ENCODE measurements at regions not wholly inside any gene's neighbourhood (a gene's known extent, or its start where the extent isn't known, plus 50 kb on each side); places are given as distances from the start of the nearest gene placed in this dataset.

DNA sequence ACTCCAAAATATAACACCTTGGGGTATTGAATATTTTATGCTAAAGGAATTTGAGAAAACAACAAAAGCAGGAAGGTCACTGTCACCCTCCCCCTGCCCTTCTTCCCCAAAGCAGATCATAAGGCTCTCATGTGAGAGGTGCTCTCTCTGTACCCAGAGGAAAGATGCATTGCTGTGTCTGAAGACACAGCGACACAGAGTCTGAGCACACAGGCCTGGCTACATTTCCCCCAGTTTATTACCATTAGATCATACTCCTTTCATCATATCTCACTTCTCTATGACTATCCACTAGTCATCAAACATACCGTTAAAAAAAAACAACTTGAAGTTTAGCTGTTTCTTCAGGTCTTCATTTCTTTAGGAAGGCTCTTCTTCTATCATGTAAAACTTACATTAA, 127.1 kb downstream of the PPIAL4G start:
- TF ChIP-seq, protein P1, sequence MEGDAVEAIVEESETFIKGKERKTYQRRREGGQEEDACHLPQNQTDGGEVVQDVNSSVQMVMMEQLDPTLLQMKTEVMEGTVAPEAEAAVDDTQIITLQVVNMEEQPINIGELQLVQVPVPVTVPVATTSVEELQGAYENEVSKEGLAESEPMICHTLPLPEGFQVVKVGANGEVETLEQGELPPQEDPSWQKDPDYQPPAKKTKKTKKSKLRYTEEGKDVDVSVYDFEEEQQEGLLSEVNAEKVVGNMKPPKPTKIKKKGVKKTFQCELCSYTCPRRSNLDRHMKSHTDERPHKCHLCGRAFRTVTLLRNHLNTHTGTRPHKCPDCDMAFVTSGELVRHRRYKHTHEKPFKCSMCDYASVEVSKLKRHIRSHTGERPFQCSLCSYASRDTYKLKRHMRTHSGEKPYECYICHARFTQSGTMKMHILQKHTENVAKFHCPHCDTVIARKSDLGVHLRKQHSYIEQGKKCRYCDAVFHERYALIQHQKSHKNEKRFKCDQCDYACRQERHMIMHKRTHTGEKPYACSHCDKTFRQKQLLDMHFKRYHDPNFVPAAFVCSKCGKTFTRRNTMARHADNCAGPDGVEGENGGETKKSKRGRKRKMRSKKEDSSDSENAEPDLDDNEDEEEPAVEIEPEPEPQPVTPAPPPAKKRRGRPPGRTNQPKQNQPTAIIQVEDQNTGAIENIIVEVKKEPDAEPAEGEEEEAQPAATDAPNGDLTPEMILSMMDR (IDR thresholded peaks at IDR 0.05): no peak
- Histone ChIP-seq H3K27ac (no peak overlapping the region), H3K4me1 (no peaks in the 10 kb centered on the region), H3K4me3 (no peak overlapping the region), H3K27me3 (no peaks in the 10 kb centered on the region), H3K9me3 (no peaks in the 10 kb centered on the region), H3K36me3 (no peaks in the 10 kb centered on the region)
- DNase-seq (ENCODE audit: low spot score in 2 of 2): no peak
- intact Hi-C loops (cut with DNase I): no loop called here

DNA sequence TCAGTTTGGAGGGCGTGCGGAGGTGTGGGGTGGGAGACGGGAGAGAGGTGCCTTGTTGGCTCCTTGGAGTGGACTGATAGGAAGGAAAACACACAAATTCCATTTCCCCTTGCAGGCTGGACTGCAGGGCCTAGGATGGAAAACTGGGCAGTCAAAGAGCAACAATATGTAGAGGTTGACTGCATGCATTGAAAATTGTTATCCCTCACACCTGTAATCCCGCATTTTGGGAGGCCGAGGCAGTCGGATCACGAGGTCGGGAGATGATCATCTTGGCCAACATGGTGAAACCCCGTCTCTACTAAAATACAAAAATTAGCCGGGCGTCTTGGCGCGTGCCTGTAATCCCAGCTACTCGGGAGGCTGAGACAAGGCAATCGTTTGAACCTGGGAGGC, 128.2 kb downstream of the PPIAL4G start:
- Histone ChIP-seq H3K4me1 (no peaks in the 10 kb centered on the region), H3K27ac (no peak overlapping the region), H3K4me3 (no peak overlapping the region), H3K27me3 (no peaks in the 10 kb centered on the region), H3K36me3 (no peaks in the 10 kb centered on the region), H3K9me3 (no peaks in the 10 kb centered on the region)
- intact Hi-C loops (cut with DNase I): no loop called here
- no peak for DNase-seq (ENCODE audit: low spot score in 2 of 2)
- TF ChIP-seq, protein P1 (IDR thresholded peaks at IDR 0.05): no peak

DNA sequence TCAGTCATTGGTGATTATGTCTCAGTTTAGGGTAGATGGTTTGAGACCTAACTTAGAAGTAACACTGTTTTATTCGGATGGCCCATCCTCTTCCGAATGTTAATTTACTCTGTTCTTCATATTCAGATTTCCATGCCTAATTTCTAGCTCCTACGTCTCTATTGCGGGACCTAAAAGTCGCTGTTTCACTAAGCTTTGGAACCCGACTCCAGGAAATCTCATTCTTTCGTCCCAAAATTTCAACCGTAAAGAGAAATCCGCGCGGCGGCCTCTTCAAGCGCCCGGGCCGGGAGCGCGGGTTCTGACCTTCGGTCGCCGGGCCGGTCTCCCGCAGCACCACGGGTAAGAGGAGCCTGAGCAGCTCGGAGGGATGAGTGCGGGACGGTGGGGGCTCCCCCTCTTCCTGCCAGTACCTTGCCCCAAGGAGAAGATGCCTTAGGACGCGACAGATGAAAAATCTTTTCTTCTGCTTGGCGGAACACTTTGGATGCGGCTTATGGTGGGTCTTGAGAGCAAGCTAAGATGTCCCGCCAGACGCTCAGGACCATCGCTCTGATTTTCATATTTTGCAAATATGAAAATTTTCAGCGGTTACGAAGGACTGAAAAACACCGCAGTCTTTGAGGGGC, 128.7 kb downstream of the PPIAL4G start:
- Histone ChIP-seq H3K27me3 (no peaks in the 10 kb centered on the region), H3K27ac (no peak overlapping the region), H3K4me1 (no peaks in the 10 kb centered on the region), H3K4me3 (no peak overlapping the region), H3K9me3 (no peaks in the 10 kb centered on the region), H3K36me3 (no peaks in the 10 kb centered on the region)
- no peak for DNase-seq (ENCODE audit: low spot score in 2 of 2)
- TF ChIP-seq, protein P1 (IDR thresholded peaks at IDR 0.05): no peak
- intact Hi-C loops (cut with DNase I): no loop called here

DNA sequence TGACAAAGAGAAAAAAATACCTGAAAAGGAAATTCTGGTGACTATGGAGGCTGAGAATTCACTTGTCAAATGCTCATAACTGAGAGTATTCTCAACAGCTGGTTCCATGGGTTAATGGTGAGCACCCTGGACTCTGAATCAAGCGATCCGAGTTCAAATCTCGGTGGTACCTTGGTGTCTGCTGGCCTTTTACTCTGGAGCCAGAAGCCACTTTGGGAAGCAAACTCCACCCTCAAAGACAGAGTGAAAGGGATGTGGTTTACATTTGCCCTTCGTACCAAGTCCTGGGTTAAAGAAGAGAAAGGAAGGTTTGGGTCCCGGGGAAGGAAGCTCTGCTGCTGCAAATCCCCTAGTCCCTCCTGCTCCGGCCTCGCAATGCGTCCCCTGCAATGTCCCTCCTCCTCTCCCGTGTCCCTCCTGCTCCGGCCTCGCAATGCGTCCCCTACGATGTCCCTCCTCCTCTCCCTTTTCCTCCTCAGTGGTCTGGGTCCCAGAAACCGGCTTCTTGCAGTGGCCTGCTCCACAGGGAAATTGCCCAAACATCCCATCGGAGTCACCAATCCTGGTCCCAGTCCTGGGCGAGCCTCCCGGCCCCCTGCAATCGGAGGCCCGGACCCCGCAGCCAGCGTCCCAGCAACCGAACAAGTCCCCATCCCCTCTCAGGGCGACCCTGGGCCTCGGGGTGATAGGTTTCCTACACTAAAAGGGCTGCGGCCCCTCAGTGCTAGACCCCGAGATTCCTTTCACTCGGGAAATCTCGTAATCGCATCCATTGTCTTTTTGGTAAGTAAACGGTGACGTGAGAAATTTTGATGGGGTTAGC, 129.4 kb downstream of the PPIAL4G start:
- H3K4me1 ChIP-seq: no peaks in the 10 kb centered on the region
- no peaks in the 10 kb centered on the region for H3K27me3 ChIP-seq
- H3K4me3 ChIP-seq: no peak overlapping the region
- TF ChIP-seq, protein P1 (IDR thresholded peaks at IDR 0.05): no peak
- H3K36me3 ChIP-seq: no peaks in the 10 kb centered on the region
- H3K27ac ChIP-seq: no peak overlapping the region
- no peaks in the 10 kb centered on the region for H3K9me3 ChIP-seq
- no peak for DNase-seq (ENCODE audit: low spot score in 2 of 2)
- intact Hi-C loops (cut with DNase I): no loop called here

DNA sequence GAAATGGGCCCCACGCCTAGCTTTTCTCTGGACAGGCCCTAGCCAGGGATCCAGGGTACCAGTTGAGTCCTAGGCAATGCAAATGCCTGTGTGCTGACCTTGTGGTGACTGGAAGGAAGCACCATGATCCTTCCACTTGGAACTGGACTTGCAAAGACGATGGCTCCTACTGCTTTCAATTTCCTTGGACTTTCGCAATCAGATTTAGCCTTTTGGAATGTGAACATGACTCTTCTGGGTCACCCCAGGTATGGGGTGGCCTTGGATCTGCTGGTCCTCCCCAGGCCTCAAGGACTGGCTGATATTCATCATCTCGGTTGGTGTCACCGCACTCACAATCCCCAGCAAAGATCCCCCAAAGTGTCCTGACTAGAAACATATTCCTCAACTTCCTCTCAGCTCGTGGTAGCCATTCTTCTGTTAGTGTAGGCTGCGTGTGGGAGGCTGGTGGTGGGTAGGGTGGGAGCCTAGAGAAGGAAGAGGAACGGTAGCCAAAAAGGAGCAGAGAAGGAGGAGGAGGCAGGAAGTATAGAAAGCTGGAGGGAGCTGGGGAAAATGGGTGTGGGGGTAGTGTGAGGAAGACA, 130.5 kb downstream of the PPIAL4G start:
- Histone ChIP-seq H3K4me3 (no peak overlapping the region), H3K9me3 (no peaks in the 10 kb centered on the region), H3K4me1 (no peaks in the 10 kb centered on the region), H3K27me3 (no peaks in the 10 kb centered on the region), H3K27ac (no peak overlapping the region), H3K36me3 (no peaks in the 10 kb centered on the region)
- TF ChIP-seq, protein P1 (IDR thresholded peaks at IDR 0.05): no peak
- intact Hi-C loops (cut with DNase I): no loop called here
- DNase-seq (ENCODE audit: low spot score in 2 of 2): no peak
